Amniotic epithelial cell (primary cell): ENCODE measurements at regions not wholly inside any gene's neighbourhood (a gene's known extent, or its start where the extent isn't known, plus 50 kb on each side); places are given as distances from the start of the nearest gene placed in this dataset.

ENCODE experiments used
- DNase-seq: peaks from one replicate; pipeline ENCODE4 v3.0.0-alpha.2; 2010; ENCODE audit warnings: low read depth

GRCh38 chr3:150161011-150161410 lies 190.3 kb upstream of the PFN2 start:
- no peak for DNase-seq

DNA sequence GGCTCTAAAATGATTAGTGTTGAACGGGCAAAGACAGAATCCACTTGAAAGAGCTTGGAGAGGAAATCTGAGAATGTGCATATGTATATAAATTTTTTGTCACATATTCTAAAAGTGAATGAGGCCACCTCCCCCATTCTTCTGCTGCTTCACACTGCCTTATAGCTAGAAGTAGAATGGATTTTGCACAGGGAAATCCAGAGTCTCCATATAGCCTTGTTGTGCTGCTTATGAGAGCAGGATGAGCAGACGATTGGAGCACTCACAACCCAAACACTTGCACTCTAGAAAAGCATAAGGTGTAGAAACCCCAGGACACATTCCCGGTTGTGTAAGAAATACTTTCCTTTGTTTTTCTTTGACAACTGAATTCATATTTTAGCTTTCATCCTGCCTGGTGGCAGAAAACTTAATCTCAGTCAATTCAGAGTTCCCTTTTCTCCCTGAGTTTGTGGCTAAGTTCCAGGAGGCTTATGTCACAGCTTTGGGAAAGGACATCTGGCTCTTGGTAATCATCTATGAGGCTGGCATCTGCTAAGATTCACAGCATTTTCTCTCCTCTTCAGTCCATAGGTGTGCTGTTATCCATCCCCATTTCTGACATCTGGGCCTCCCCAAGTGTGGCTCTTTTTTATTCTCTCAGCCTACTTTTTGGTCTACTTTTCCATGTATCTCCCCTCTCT lies 188.4 kb upstream of the PFN2 start:
- no peak for DNase-seq

GRCh38 chr3:150152567-150152966 lies 181.9 kb upstream of the PFN2 start:
- no peak for DNase-seq

- DNase-seq = peak; percentile 52
Measured at GRCh38 chr3:150150633-150151032, 179.9 kb upstream of the PFN2 start.

DNA sequence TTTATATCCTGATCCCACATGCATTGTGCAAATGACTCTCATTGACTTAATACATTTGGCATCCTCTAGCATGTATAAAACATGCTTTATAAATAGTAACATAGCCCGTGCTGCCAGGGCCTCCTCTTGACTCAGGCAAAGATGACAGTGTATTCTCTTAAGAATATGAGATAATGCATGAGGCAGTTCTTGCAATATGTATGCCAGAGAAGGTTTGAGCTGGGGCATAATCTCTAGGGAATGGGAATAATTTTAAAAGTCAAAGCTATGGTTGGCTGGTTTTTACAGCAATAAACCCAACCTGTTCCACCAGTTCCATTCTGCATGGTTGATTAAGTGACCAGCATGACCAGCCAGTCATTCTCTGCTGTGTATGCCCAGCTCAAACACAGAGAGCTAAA lies 179.0 kb upstream of the PFN2 start:
- peak; percentile 86 for DNase-seq

- no peak for DNase-seq
Measured at GRCh38 chr3:150148227-150148626, 177.5 kb upstream of the PFN2 start.

DNA sequence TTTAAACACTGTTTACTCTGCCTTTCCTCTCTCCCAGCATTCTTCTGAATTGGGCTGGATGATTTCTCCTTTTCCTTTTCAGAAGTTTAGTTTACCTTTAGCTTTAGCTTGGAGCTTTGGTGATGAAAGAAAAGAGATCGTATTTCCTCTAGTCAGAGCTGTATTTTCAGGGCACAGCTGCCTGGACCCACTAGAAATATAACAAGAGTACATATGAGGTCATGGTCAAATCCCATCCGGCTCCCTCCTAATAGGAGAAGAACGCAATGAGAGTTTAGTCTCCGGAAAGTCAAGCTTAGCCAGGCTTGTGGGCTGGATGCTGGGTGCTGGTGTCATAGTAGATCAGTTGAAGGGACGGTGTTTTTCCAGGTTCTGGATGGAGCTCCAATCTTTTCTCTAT lies 177.1 kb upstream of the PFN2 start:
- DNase-seq = peak; percentile 71

- peak; percentile 96 for DNase-seq
Measured at GRCh38 chr3:150146991-150147761, 176.5 kb upstream of the PFN2 start.

DNA sequence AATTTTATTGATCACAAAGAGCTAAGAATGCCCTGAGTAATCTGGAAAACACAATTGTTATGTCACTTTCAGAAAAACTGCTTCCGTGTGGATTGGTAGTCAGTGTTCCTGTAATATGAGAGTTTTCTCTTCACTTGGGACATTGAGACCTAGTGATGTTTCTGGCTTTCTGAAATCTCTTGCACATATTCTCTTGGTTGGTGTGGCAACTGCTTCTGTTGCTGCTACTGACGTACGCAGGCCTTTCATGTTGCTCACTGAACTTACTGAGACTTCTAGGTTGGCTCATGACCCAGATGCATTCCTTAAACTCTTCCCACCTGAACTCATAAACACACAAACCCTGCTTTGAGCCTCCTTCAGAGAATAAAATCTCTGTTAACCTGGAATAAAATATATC lies 175.0 kb upstream of the PFN2 start:
- peak; percentile 93 for DNase-seq

- DNase-seq = no peak
Measured at GRCh38 chr3:150144191-150144708, 173.6 kb upstream of the PFN2 start.

- DNase-seq = no peak
Measured at GRCh38 chr3:150142936-150143335, 172.2 kb upstream of the PFN2 start.

DNA sequence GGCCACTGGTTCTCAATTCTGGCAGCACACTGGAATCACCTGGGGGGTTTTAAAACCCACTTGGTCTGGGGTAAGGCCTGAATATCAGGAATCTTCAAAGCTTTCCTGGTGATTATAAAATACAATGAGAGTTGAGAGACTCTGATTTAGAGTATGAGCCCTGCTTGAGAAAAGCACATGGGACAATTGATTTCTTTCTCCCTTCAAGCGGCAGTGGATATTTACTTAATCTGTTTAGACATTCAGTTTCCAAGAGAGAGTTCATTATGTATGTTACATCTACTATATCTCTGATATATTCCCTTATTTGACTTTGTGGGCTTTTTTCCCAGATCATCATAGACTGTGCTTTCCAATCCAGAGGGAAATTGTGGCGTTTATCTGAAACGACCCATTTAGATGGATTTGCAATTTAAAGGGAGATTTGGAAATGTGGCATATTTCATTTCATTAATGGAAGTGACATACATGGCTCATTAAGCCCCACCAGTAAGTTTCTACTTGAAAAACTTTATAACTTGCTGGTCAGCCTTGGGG lies 171.2 kb upstream of the PFN2 start:
- DNase-seq = no peak

DNA sequence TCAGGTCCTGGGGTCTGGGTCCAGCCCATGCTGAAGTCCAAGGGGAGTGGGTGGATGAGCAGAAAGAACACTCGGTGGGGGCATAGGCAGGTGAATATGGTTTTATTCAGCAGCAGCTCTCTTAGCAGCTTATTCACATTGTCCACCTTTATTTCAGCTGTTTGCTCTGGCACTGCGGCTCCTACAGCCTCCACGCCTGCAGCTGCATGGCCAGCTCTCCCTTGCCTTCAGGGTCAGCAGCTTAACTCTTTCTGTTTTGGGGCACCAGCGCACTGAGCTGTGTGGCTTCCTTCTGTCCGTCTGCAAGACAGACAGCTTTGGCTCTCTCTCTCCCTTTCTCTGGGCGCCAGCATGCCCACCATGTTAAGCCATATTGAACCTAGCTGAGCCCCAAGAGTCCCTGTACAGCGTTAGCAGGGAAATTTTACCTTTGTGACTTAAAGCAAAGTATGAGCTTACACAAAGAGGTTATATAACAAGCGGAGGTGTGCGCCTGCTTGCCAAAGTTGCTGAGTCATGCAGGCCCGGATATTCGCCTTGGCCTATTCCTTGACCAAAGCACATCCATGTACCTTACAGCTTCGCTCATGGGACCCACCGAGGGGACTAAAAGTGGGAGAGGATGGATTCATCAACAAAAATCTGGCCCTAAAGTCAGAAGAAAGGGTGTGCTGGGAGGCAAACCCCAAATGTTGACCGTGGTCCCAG lies 170.1 kb upstream of the PFN2 start:
- no peak for DNase-seq

- DNase-seq = no peak
Measured at GRCh38 chr3:150138824-150139223, 168.1 kb upstream of the PFN2 start.

DNA sequence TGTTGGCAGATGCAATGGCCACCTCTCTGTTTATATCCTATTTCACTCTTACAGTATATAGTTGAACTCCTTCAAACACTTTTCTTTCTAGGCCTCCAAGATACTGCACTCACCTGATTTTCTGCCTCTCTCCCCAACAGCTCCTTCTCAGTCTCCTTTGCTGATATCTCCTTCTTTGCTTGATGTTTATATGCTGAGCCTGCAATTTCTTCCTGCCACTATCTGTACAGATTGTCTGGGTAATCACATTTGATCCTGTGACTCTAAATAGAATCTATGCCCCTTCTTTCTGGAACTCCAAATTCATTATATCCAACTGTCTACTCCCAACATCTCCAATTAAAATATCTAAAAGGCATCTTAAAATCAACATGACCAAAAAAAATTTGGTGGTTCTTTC lies 165.5 kb upstream of the PFN2 start:
- DNase-seq = no peak

DNA sequence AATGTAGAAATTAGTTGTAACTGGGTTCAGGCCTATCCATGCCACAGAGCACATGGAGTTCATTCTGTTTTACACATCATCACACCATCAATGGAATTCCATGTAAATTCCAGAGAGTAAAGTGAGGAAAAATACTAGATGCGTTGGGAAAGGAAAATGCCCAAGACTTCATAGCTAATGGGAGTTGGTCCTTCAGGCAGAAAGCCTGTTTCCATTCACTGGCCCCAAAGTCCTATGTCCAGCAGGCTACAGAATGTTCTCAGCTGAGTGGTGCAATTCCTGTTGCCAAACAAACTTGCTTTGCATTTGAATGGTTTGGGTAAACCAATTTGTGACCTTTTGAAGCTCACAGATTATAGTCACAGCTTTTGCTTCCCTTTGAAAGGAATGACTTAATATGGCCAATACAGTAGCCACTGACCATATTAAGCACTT lies 164.6 kb upstream of the PFN2 start:
- peak; percentile 73 for DNase-seq

DNA sequence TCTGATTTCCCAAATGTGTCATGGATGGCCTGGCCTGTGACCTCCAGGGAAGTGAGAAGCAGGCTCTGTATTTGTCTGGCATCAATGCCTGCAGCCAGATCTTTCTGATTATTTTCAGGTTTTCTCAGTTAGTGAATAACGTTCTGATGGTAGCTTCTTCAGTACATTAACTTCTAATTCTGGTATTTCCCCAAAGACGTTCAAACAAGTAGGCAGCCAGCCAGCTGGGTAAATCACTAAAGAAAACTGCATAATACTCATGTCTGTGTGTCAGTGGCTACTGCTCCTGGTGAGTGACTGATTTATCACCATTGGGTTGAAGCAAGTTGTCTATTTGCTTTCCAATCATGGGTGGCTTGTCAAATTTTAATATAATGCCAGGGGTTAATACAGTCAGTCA lies 162.6 kb upstream of the PFN2 start:
- no peak for DNase-seq

DNA sequence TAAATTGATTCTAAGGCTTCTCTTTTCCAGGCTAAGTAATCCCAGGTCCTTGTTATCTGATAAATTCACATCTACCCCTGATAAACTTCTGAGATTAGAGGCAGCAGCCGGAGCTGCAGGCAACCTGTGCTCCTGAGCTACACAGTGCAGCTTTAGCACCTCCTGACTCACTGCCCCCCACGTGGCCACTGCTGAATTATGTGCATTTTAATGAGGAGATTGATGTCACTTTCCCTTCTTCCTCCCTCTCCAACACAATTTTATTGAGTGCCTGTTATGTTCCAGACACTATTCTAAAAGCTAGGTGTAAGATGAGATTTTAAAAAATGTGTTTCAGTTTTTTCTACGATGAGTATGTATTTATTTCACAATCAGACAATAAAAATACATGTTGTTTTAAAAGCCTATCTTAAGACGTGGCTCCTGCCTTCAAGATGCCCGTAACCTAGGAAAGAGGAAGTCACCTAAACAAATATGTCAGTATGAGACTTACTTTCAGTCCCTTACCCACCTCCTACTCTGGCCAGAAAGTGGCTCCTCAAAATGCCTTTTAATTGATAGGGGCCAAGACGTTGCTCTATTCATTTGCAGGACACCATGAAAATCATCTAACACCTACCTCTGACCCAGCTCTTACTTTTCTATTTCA lies 161.5 kb upstream of the PFN2 start:
- DNase-seq = peak; percentile 22

GRCh38 chr3:150131663-150132062 lies 161.0 kb upstream of the PFN2 start:
- DNase-seq = no peak

- no peak for DNase-seq
Measured at GRCh38 chr3:150130404-150131100, 159.9 kb upstream of the PFN2 start.

- no peak for DNase-seq
Measured at GRCh38 chr3:150129166-150129565, 158.5 kb upstream of the PFN2 start.
